OCI-LY1 (cell line): ENCODE measurements at regions not wholly inside any gene's neighbourhood (a gene's known extent, or its start where the extent isn't known, plus 50 kb on each side); places are given as distances from the start of the nearest gene placed in this dataset.

ENCODE experiments used
- EZH2 ChIP-seq: fragments of 200-600 bp; sonication (generic), shearing (Covaris generic); IDR thresholded peaks from 2 replicates; pipeline ENCODE4 v1.8.0; 2017; ENCODE audit warnings: borderline replicate concordance, mixed run types, mild to moderate bottlenecking, antibody characterized with exemption, low read length, moderate library complexity, mixed read lengths
- TF ChIP-seq, protein P1 (sequence below): fragments of 200-600 bp; sonication (generic), shearing (Covaris generic); IDR thresholded peaks from 2 replicates; pipeline ENCODE4 v1.5.1; 2017; ENCODE audit warnings: mild to moderate bottlenecking, antibody characterized with exemption, low read length, moderate library complexity, mixed read lengths

DNA sequence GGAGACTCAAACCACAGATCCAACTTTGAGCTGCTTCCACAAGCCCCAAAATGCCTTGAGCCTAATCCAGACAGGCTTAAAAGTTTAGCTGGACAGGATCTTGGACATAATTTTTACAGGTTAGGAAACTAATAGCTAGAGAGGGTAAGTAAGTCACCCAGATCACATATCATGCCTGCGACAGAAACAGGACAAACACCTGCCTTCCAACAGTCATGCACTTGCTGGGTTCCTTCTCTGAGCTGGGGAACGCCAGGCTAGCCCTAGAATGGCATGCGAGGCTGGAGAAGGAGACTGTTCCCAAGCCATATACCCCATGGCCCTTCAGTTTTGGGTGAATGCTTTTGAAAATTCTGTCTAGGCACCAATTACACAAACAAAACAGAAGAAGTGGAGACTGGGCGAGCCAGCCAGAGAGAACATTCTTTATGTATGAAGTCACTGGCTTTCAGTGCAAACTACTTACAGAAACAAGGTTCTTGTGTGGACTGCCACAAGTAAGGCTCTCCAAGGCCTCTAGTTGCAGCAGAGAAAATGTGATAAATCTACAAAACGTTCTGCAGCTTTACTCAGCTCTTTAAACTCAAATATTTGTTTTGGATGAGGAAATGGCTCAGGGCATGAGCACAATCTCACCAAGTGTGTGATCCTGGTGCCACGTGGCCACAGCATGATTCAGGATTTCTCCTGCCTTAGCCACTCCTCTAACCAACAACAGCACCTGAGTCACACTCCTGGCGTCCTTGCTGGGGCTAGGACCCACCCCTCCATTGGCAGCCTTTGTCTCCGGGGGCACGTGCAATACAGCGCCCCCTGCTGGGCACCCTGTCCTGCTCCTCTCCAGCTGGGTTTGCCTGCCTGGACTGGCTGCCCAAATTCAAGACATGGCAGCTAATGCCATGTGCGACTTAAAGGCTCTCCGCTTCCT lies 73.4 kb upstream of the UBL3 start:
- TF ChIP-seq, protein P1, sequence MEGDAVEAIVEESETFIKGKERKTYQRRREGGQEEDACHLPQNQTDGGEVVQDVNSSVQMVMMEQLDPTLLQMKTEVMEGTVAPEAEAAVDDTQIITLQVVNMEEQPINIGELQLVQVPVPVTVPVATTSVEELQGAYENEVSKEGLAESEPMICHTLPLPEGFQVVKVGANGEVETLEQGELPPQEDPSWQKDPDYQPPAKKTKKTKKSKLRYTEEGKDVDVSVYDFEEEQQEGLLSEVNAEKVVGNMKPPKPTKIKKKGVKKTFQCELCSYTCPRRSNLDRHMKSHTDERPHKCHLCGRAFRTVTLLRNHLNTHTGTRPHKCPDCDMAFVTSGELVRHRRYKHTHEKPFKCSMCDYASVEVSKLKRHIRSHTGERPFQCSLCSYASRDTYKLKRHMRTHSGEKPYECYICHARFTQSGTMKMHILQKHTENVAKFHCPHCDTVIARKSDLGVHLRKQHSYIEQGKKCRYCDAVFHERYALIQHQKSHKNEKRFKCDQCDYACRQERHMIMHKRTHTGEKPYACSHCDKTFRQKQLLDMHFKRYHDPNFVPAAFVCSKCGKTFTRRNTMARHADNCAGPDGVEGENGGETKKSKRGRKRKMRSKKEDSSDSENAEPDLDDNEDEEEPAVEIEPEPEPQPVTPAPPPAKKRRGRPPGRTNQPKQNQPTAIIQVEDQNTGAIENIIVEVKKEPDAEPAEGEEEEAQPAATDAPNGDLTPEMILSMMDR = peak; percentile 96
- no peak for TF ChIP-seq EZH2
